Left ventricle myocardium superior (tissue), 1 donor: ENCODE measurements at regions not wholly inside any gene's neighbourhood (a gene's known extent, or its start where the extent isn't known, plus 50 kb on each side); places are given as distances from the start of the nearest gene placed in this dataset.
"Not testable (repeated sequence)": the region's sequence is repeated elsewhere in the genome, so short reads cannot be mapped to it uniquely, and the experiment has no call there.

Source experiments
- ATAC-seq: fragments of 200-7000 bp; cut with Tn5 transposase; one replicate; pipeline ENCODE4 v1.9.1; 2020; ENCODE audit warnings: mild to moderate bottlenecking, moderate library complexity
- DNase-seq: peaks from one replicate; pipeline ENCODE4 v3.0.0-alpha.2; 2020
- intact Hi-C: fragments of 100-400 bp; cut with micrococcal nuclease; formaldehyde crosslinking; loops from one replicate; pipeline ENCODE4 v1.11.0; 2022
- donor health status: DM: no; HTN: yes; CAD: no; lungs with severe emphysema.

- no peak for ATAC-seq
- DNase-seq: no peak
- intact Hi-C loops: no loop called here
Observed at GRCh38 chr3:20405231-20405630, 219.2 kb upstream of the SGO1 start.

- DNase-seq (no peak), ATAC-seq (no peak)
- intact Hi-C loops: no loop called here
Observed at GRCh38 chr3:20404741-20405100, 218.7 kb upstream of the SGO1 start.

DNA sequence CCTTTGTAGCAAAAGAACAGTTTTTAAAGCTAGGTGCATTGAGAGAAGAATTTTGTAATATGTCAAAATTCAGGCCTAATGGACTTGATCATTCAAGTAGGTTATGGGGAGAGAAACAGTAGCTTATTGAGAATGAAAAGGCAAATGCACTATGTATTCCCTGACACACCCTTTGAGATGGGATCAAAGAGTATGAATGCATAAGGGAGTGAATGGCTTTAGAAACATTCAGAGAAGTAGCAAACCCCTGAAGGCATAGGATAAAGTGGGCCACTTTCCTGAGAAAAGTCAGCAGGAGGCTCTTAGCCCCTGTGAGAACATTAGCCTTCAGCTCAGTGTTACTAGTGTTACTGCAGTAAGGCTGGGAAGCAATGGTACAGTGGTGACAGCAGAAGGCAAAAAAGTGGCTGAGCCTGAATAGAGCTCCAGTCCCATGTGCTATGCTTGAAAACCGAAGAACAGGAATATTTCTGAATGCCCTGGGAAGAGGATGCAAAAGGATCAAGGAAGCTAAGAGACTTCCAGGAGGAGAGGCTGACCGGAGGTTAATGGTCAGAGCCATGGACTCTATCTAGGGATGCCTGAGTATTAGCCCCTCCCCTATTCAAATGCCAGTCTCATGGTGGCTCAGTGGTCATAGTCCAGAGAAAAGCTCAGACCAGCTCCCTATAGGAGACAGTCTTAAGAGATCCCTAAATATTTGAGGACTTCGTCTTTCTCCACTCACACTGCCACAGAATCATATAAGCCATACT is 218.2 kb upstream of the SGO1 start:
- DNase-seq (no peak), ATAC-seq (no peak)
- intact Hi-C loops: no loop called here

DNA sequence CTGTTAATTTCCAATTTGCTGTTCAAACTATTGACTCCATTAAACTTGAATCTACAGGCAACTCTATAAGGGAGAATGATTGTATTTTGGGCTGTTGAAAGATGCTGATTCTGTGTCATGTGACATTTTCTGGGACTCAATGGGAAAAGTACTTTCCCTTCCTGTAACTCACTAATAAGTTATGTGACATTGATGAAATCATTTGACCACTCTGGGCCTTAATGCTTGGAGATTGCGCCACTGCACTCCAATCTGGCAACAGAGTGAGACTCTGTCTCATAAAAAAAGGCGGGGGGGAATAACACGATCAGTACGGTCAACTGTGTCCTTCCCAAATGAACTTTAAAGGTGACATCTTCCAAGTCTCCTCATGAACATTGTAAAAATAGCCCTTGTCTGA is 215.2 kb upstream of the SGO1 start:
- no peak for ATAC-seq

DNA sequence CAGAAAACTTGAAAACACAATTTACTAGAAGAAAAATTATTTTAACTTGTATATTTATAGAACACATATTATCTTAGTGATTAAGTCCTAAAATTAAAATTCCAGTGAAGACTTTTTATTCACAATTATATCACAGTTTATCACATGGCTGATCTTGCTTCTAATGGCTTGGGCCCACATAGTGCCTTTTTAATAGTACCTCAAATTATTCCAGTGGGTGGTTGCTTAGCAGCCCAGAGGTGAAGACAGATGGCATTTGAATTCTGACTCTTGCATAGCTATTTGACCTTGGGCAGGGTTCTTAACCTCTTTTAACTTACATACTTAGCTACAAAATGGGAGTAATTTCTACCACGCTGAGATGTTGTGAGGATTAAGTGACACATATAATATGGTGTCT is 214.7 kb upstream of the SGO1 start:
- ATAC-seq (no peak), DNase-seq (no peak)
- intact Hi-C loops: no loop called here

More for the DNA sequence above, 215.2 kb upstream of the SGO1 start:
- intact Hi-C loops: no loop called here
- DNase-seq: no peak

DNA sequence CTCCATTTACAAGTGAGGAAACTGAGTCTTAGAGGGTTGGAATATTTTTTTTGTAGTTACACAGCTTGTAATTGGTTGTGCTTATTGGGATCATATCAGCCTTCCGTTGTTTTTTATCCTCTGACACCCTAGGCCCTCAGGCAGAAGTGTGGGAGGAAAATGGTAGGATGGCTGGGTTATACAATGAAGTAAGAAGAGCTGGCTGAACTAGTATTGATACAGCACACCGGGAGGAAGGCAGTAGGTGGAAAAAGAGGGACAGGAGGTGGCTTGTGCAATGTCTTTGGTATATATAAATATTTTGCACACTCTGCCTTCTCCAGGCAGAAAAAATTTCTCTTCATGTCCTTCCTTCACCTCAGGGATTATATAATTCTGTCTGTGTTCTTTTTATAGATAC is 214.3 kb upstream of the SGO1 start:
- ATAC-seq (no peak), DNase-seq (no peak)
- intact Hi-C loops: no loop called here

- no peak for DNase-seq
- no peak for ATAC-seq
- intact Hi-C loops: no loop called here
Observed at GRCh38 chr3:20396335-20396734, 210.3 kb upstream of the SGO1 start.

- no peak for DNase-seq
- intact Hi-C loops: no loop called here
- no peak for ATAC-seq
Observed at GRCh38 chr3:20395692-20396091, 209.7 kb upstream of the SGO1 start.

GRCh38 chr3:20394243-20394642 is 208.2 kb upstream of the SGO1 start:
- ATAC-seq: no peak
- no peak for DNase-seq
- intact Hi-C loops: no loop called here

DNA sequence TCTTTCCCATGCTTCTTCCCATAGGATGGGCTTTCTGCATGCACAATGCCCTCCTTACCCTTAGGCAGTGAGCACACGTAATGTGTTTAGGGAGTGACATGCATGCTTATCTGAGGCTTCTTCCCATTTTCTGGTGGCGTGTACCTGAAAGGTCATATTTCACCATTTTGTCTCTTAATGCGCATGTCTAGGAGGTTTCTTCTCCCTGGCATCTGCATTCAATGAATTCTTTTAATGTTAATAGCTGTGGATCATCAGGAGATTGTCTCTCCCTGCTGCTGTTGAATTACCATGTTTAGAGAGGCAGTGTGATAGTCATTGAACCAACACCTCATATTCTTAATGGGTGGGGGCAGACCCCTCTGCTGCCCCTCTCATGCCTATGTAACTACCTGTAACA is 205.6 kb upstream of the SGO1 start:
- intact Hi-C loops: no loop called here
- no peak for DNase-seq
- no peak for ATAC-seq

- no peak for DNase-seq
- intact Hi-C loops: no loop called here
- no peak for ATAC-seq
Observed at GRCh38 chr3:20388971-20389370, 203.0 kb upstream of the SGO1 start.

DNA sequence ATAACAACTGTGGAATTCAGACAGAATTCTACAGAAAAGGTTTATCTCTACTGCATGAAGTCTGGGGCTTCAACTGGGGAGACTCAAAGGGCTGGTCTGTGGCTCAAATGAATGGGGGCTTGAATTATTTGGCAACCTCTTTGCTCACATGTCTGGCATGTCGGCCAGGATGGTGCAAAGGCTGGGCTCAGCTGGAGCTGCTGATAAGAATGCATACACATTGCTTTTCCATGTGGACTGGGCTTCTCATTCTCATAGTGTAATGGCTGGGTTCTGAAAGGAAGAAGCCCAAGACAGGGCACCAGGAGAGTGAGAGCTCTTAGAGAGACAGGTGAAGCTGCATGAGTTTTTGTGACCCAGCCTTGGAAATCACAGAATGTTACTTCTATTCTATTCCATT is 194.3 kb upstream of the SGO1 start:
- DNase-seq (no peak), ATAC-seq (no peak)
- intact Hi-C loops: no loop called here

GRCh38 chr3:20378315-20378714 is 192.3 kb upstream of the SGO1 start:
- intact Hi-C loops: no loop called here
- no peak for ATAC-seq
- no peak for DNase-seq

DNA sequence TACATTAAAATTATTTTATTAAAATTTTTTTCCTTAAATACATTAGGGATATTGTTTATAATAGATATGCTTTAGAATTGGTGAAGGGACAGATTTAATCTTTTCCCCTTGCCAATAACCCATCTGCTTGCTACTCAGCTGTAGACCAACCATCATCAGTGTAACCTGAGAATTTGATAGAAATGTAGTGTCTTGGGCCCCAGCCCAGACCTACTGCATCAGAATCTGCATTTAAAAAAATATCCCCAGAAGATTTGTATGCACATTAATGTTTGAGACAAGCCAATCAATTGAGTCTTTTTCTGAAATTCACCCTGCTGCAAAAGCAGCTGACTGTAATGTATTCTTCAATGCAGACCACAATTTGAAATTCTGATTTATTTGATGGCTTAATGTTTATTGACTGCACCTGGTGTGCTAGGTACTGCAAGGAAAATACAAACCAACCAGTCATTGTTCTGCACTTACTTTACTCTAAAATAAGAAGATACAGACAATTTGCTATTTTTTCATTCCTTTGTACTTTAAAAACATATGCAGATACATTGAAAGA is 190.7 kb upstream of the SGO1 start:
- intact Hi-C loops: no loop called here
- DNase-seq (no peak), ATAC-seq (no peak)

DNA sequence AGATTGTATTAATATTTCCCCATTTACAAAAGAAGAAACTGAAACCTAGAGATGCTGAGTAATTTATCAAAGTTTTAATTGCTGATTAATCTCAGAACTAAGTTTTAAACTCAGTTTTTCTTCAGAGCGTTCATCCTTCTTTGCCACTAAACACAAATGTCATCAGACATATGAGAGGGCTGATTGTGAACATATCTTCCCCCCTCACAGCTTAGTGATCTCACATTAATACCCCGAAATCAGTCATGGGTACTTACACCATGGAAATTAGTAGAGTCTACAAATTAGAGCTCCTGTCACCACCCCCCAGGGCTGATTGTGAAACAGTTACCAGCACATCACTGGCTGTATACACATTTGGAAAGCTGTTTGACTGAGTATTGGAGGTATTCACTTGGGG is 189.3 kb upstream of the SGO1 start:
- intact Hi-C loops: no loop called here
- no peak for ATAC-seq
- no peak for DNase-seq

DNA sequence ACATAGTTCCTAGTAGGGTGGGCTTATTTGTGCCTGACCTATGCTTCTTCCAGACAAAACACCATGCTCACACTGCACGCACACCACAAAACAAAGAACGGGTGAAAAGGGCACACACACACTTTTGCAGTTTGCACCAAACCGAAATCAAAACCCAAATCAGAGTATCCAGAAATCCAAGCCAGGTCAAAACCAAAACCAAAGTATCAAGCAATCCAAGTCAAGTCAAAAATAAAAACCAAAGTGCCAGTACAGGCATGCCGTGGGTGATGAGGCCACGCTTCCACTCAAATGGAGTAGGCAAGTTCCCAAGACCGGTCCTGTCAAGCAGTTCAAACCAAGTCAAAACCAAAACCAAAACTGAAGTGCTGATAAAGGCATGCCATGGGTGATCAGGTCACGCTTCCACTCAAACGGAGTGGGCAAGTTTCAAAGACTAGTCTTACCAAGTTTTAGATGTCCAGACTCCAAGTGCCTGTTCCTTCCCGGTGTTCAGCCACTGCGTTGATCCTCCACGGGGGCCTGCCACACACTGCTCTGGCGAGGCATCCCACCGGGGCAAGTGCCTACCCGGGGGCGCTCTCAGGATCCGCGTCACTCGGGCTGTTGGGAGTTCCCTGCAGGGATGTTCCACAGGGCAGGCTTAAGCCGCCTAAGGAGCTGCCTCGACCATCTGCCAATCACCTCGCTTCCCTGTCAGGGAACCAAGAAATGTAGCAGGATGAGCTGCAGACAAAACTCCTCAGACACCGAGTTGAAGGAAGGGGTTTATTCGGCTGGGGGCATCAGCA is 184.5 kb upstream of the SGO1 start:
- ATAC-seq, intact Hi-C loops, DNase-seq: not testable (repeated sequence)

DNA sequence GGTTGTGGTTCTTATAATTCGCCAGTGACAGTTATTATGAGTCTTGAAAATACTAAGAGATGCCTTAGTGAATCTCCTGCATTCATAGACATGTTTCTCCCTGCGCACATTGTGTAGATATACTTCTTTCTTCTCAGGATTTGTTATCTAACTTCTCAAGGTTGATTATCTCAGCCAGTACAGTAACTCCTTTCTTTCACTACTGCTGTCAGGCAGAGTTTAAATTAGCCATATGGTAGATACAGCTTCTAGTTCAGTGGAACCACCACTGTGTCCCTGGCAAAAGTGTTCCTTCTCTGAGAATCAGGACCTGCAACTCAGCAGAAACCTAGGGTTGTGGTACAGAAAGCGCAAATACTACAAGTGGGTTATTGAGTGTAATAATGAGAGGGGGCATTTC is 175.0 kb upstream of the SGO1 start:
- ATAC-seq (no peak), DNase-seq (no peak)
- intact Hi-C loops: no loop called here

DNA sequence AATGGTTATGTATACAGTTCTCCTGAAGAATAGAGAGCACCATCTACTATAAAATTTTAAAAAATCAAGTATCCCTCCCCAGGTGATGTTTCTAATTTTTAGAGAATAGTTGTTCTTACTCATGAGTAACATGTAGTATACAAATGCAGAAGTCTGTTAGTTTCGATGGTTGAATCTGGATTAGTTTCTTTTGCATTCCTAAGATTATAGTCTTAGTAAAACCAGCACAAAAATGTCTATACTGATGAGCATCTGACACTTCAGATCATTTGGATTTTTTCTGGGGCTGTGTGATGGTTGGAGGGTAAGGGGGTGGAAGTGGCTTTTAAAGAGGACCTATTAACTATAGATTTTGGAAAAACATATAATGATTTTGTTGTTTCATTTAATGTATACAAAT is 167.3 kb upstream of the SGO1 start:
- intact Hi-C loops: no loop called here
- ATAC-seq (no peak), DNase-seq (no peak)

GRCh38 chr3:20352546-20353179 is 166.7 kb upstream of the SGO1 start:
- intact Hi-C loops: no loop called here
- ATAC-seq (no peak), DNase-seq (no peak)

DNA sequence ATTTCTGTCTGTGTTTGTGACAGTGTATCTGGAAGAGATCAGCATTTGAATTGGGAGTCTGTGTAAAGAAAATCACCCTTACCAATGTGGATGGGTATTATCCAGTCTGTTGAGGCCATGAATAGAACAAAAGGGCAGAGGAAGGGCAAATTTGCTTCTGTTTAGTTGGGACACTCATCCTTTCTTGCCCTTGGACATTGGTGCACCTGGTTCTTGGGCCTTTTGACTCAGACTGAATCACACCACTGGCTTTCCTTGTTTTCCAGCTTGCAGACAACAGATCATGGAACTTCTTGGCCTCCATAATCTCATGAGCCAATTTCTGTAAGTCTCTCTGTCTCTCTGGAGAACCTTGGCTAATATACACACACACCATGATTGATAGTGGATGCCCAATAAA is 164.4 kb upstream of the SGO1 start:
- ATAC-seq (no peak), DNase-seq (no peak)
- intact Hi-C loops: no loop called here
